HCT116 (cell line): ENCODE measurements at regions not wholly inside any gene's neighbourhood (a gene's known extent, or its start where the extent isn't known, plus 50 kb on each side); places are given as distances from the start of the nearest gene placed in this dataset.

Source experiments
- ATAC-seq: fragments of 200-7000 bp; cut with Tn5 transposase; 2 replicates; pipeline ENCODE4 v1.9.1; 2020; ENCODE audit warnings: mild to moderate bottlenecking, moderate library complexity
- BruUV-seq: library from RNA; stranded (reverse); fragments of 400-500 nt; replicated peaks from 2 replicates; lab custom pipeline; 2021; lab: Mats Ljungman, UMichigan
- CTCF ChIA-PET: fragments of 300-600 bp; sonication (Branson Sonifier 250); formaldehyde crosslinking; loops from one replicate; lab custom pipeline; 2021; ENCODE audit warnings: antibody characterized with exemption; lab: Charles Lee
- POLR2A ChIA-PET: fragments of 300-600, 350-600 bp; sonication (Branson Sonifier 250); formaldehyde crosslinking; loops from one replicate; lab custom pipeline; 2021; ENCODE audit warnings: antibody characterized with exemption; lab: Charles Lee
- RAD21 ChIA-PET, 2 experiments: fragments of 300-600 bp; sonication (Branson Sonifier 250); formaldehyde crosslinking; loops; one replicate each; lab custom pipeline; 2023; ENCODE audit warnings: low total read pairs in 2 of 2; ENCODE audit not compliant: uncharacterized antibody in 2 of 2, unreplicated experiment in 2 of 2, low non-redundant PET in 1 of 2; lab: Charles Lee
- DNase-seq: peaks from one replicate; pipeline ENCODE4 v3.0.0-alpha.2; 2010; ENCODE audit warnings: low read depth, low spot score
- H2AFZ ChIP-seq: fragments of 200-600 bp; shearing (Covaris generic), sonication (generic); 2 replicates; pipeline ENCODE4 v1.6.1; 2017; ENCODE audit warnings: low read depth, mixed run types, mixed read lengths, antibody characterized with exemption, low read length; ENCODE audit not compliant: poor library complexity, severe bottlenecking
- H3K27ac ChIP-seq: 2 replicates; pipeline ENCODE4 v1.5.1; 2012; ENCODE audit warnings: low read depth, low read length
- H3K27me3 ChIP-seq: fragments of 200-600 bp; sonication (generic); 2 replicates; pipeline ENCODE4 v1.6.1; 2016; ENCODE audit warnings: mixed run types, low read length, mixed read lengths; ENCODE audit not compliant: insufficient read depth
- H3K36me3 ChIP-seq, 2 experiments: fragments of 200-500 bp in 1 of 2; fragments of 200-600 bp in 1 of 2; sonication (Bioruptor generic) in 1 of 2; sonication (generic) in 1 of 2; 2 replicates each; pipeline versions ENCODE4 v1.5.1 to v1.6.1; 2014 to 2016; ENCODE audit warnings: low read length in 2 of 2, inconsistent platforms in 1 of 2, mixed read lengths in 1 of 2, mixed run types in 1 of 2; ENCODE audit not compliant: insufficient read depth in 2 of 2, control insufficient read depth in 1 of 2
- H3K4me1 ChIP-seq, 2 experiments: fragments of 200-600 bp in 1 of 2; sonication (generic) in 1 of 2; 2 replicates each; pipeline versions ENCODE4 v1.5.1 to v1.6.1; 2012 to 2017; ENCODE audit warnings: low read length in 2 of 2, inconsistent platforms in 1 of 2, mild to moderate bottlenecking in 1 of 2, mixed read lengths in 1 of 2, mixed run types in 1 of 2, moderate library complexity in 1 of 2; ENCODE audit not compliant: insufficient read depth in 2 of 2, control insufficient read depth in 1 of 2
- H3K4me2 ChIP-seq: fragments of 200-600 bp; sonication (generic); 2 replicates; pipeline ENCODE4 v1.6.1; 2017; ENCODE audit warnings: mixed run types, low read length, mixed read lengths
- H3K4me3 ChIP-seq, 2 experiments: fragments of 200-600 bp in 1 of 2; sonication (generic) in 1 of 2; replicated peaks in 1 of 2; 2 replicates each; pipeline ENCODE4 v1.5.1; 2011 to 2016; ENCODE audit warnings: low read length in 2 of 2, control low read depth in 1 of 2, low read depth in 1 of 2, mild to moderate bottlenecking in 1 of 2, mixed read lengths in 1 of 2, mixed run types in 1 of 2
- H3K79me2 ChIP-seq: fragments of 200-600 bp; sonication (generic); 2 replicates; pipeline ENCODE4 v1.6.1; 2017; ENCODE audit warnings: mild to moderate bottlenecking, mixed run types, low read length, moderate library complexity, mixed read lengths; ENCODE audit not compliant: insufficient read depth
- H3K9ac ChIP-seq: fragments of 200-600 bp; sonication (generic); 2 replicates; pipeline ENCODE4 v1.6.1; 2016; ENCODE audit warnings: low read length, mixed read lengths
- H3K9me2 ChIP-seq: fragments of 200-600 bp; sonication (generic), shearing (Covaris generic); 2 replicates; pipeline ENCODE4 v1.6.1; 2017; ENCODE audit warnings: mixed run types, mild to moderate bottlenecking, moderate library complexity; ENCODE audit not compliant: insufficient read depth
- H3K9me3 ChIP-seq, 2 experiments: fragments of 200-500 bp in 1 of 2; fragments of 200-600 bp in 1 of 2; sonication (Bioruptor generic) in 1 of 2; sonication (generic) in 1 of 2; 2 replicates each; pipeline ENCODE4 v1.6.1; 2014 to 2017; ENCODE audit warnings: low read length in 2 of 2, mixed read lengths in 2 of 2, inconsistent platforms in 1 of 2, low read depth in 1 of 2, mild to moderate bottlenecking in 1 of 2, mixed run types in 1 of 2, moderate library complexity in 1 of 2; ENCODE audit not compliant: control insufficient read depth in 1 of 2, insufficient read depth in 1 of 2
- H4K20me1 ChIP-seq: fragments of 200-600 bp; sonication (generic), shearing (Covaris generic); 2 replicates; pipeline ENCODE4 v1.6.1; 2017; ENCODE audit warnings: mixed run types, mild to moderate bottlenecking, moderate library complexity; ENCODE audit not compliant: insufficient read depth
- ATF3 ChIP-seq: IDR thresholded peaks from 2 replicates; pipeline ENCODE4 v1.6.1; 2012
- CEBPB ChIP-seq: IDR thresholded peaks from 2 replicates; pipeline ENCODE4 v1.6.1; 2012; ENCODE audit warnings: low read depth
- ELF1 ChIP-seq: IDR thresholded peaks from 2 replicates; pipeline ENCODE4 v1.6.1; 2012; ENCODE audit warnings: low read depth, borderline replicate concordance
- FOSL1 ChIP-seq: IDR thresholded peaks from 2 replicates; pipeline ENCODE4 v1.6.1; 2012; ENCODE audit warnings: low read depth
- JUND ChIP-seq: IDR thresholded peaks from 2 replicates; pipeline ENCODE4 v1.6.1; 2012
- MAX ChIP-seq: IDR thresholded peaks from 2 replicates; pipeline ENCODE4 v1.6.1; 2012
- POLR2AphosphoS5 ChIP-seq: IDR thresholded peaks from 2 replicates; pipeline ENCODE4 v1.6.1; 2011; ENCODE audit warnings: mild to moderate bottlenecking, low read depth, low read length, moderate library complexity
- SIN3A ChIP-seq: IDR thresholded peaks from 2 replicates; pipeline ENCODE4 v1.6.1; 2012; ENCODE audit warnings: low read depth
- SRF ChIP-seq: IDR thresholded peaks from 2 replicates; pipeline ENCODE4 v1.6.1; 2012; ENCODE audit warnings: low read depth
- YY1 ChIP-seq: IDR thresholded peaks from 2 replicates; pipeline ENCODE4 v1.6.1; 2011; ENCODE audit warnings: low read length, low read depth, moderate library complexity, mild to moderate bottlenecking; ENCODE audit not compliant: insufficient replicate concordance; ENCODE audit errors: extremely low read depth
- ZBTB33 ChIP-seq: IDR thresholded peaks from 2 replicates; pipeline ENCODE4 v1.6.1; 2011; ENCODE audit warnings: mild to moderate bottlenecking, low read length, moderate library complexity; ENCODE audit not compliant: insufficient replicate concordance; ENCODE audit errors: extremely low read depth
- ZFX ChIP-seq: fragments of 450-650 bp; IDR thresholded peaks from 2 replicates; pipeline ENCODE4 v1.6.1; 2017
- ZNF274 ChIP-seq: fragments of 200-500 bp; sonication (Bioruptor generic); IDR thresholded peaks from 2 replicates; pipeline ENCODE4 v1.6.1; 2014; ENCODE audit warnings: mild to moderate bottlenecking, low read depth, low read length, inconsistent platforms
- intact Hi-C: fragments of 100-400 bp; cut with micrococcal nuclease; formaldehyde crosslinking; loops from 2 replicates; pipeline ENCODE4 v1.10.0; 2022

- ATAC-seq (no peak), DNase-seq (no peak)
- H3K79me2 ChIP-seq: no peaks in the 10 kb centered on the region
- no peak overlapping the region for H3K4me3 ChIP-seq
- no peaks in the 10 kb centered on the region for H3K9me2 ChIP-seq
- H3K4me2 ChIP-seq: no peak overlapping the region
- BruUV-seq: no TSS peak
- no peak for TF ChIP-seq POLR2AphosphoS5
- TF ChIP-seq ZBTB33: no peak
- no peak for TF ChIP-seq ZFX
- TF ChIP-seq CEBPB: no peak
- TF ChIP-seq SIN3A: no peak
- TF ChIP-seq MAX: no peak
- TF ChIP-seq ATF3: no peak
- no peak for TF ChIP-seq JUND
- no peak for TF ChIP-seq YY1
- no peak for TF ChIP-seq ELF1
- TF ChIP-seq SRF: no peak
- TF ChIP-seq FOSL1: no peak
- no peak for TF ChIP-seq ZNF274
- no peaks in the 10 kb centered on the region for H3K36me3 ChIP-seq
- H3K4me1 ChIP-seq: no peaks in the 10 kb centered on the region
- no peak overlapping the region for H3K9ac ChIP-seq
- no peaks in the 10 kb centered on the region; the same call in 1 of the 2 replicates for H3K27me3 ChIP-seq
- POLR2A ChIA-PET: no interaction called here
- intact Hi-C loops: no loop called here
- H4K20me1 ChIP-seq: no peaks in the 10 kb centered on the region
- no peak overlapping the region for H3K27ac ChIP-seq
- CTCF ChIA-PET: no interaction called here
- H2AFZ ChIP-seq: no peak overlapping the region
- RAD21 ChIA-PET: no interaction called here
- no peaks in the 10 kb centered on the region for H3K9me3 ChIP-seq
Observed at GRCh38 chr2:45265336-45265735, 256.1 kb upstream of the SIX2 start.
